HEK293 (cell line): ENCODE measurements at regions not wholly inside any gene's neighbourhood (a gene's known extent, or its start where the extent isn't known, plus 50 kb on each side); places are given as distances from the start of the nearest gene placed in this dataset.
"Not testable (repeated sequence)": the region's sequence is repeated elsewhere in the genome, so short reads cannot be mapped to it uniquely, and the experiment has no call there.

Experiments
- ATF2 ChIP-seq: fragments of 450-650 bp; formaldehyde crosslinking; IDR thresholded peaks from 2 replicates; pipeline ENCODE4 v1.5.1; 2016; ENCODE audit warnings: missing biosample characterization, missing genetic modification characterization, low read depth
- BCL11A ChIP-seq: fragments of 450-650 bp; formaldehyde crosslinking; IDR thresholded peaks from 2 replicates; pipeline ENCODE4 v1.5.1; 2016; ENCODE audit warnings: low read depth, missing biosample characterization, missing genetic modification characterization
- ZBTB20 ChIP-seq: fragments of 450-650 bp; formaldehyde crosslinking; IDR thresholded peaks from 2 replicates; pipeline ENCODE4 v1.5.1; 2016; ENCODE audit warnings: missing biosample characterization, missing genetic modification characterization
- ZFHX2 ChIP-seq: fragments of 450-650 bp; formaldehyde crosslinking; conservative IDR thresholded peaks from 2 replicates; pipeline ENCODE4 v1.5.1; 2016; ENCODE audit warnings: missing biosample characterization, missing genetic modification characterization
- ZNF138 ChIP-seq: fragments of 450-650 bp; formaldehyde crosslinking; IDR thresholded peaks from 2 replicates; pipeline ENCODE4 v1.5.1; 2016; ENCODE audit warnings: missing biosample characterization, missing genetic modification characterization, borderline replicate concordance
- ZNF37A ChIP-seq: fragments of 450-650 bp; IDR thresholded peaks from 2 replicates; pipeline ENCODE4 v1.5.1; 2018; ENCODE audit warnings: missing biosample characterization, missing genetic modification characterization
- ZNF549 ChIP-seq: fragments of 450-650 bp; IDR thresholded peaks from 2 replicates; pipeline ENCODE4 v1.5.1; 2018; ENCODE audit warnings: missing biosample characterization, missing genetic modification characterization, mild to moderate bottlenecking, inconsistent platforms, moderate library complexity
- ZNF621 ChIP-seq: fragments of 450-650 bp; formaldehyde crosslinking; IDR thresholded peaks from 2 replicates; pipeline ENCODE4 v1.5.1; 2017; ENCODE audit warnings: missing biosample characterization, missing genetic modification characterization
- ZNF670 ChIP-seq: fragments of 450-650 bp; formaldehyde crosslinking; IDR thresholded peaks from 2 replicates; pipeline ENCODE4 v1.5.1; 2016; ENCODE audit warnings: missing biosample characterization, missing genetic modification characterization, low read depth
- ZNF707 ChIP-seq: fragments of 450-650 bp; formaldehyde crosslinking; IDR thresholded peaks from 2 replicates; pipeline ENCODE4 v1.5.1; 2016; ENCODE audit warnings: missing biosample characterization, missing genetic modification characterization
- TF ChIP-seq, protein P1 (sequence below): fragments of 450-650 bp; formaldehyde crosslinking; IDR thresholded peaks from 2 replicates; pipeline ENCODE4 v1.5.1; 2016; ENCODE audit warnings: missing biosample characterization, missing genetic modification characterization
- TF ChIP-seq, protein P2 (sequence below): fragments of 450-650 bp; formaldehyde crosslinking; IDR thresholded peaks from 2 replicates; pipeline ENCODE4 v1.5.1; 2017; ENCODE audit warnings: missing biosample characterization, missing genetic modification characterization
- TF ChIP-seq, protein P3 (sequence below): fragments of 450-650 bp; formaldehyde crosslinking; IDR thresholded peaks from 2 replicates; pipeline ENCODE4 v1.5.1; 2016; ENCODE audit warnings: missing biosample characterization, missing genetic modification characterization, borderline replicate concordance

DNA sequence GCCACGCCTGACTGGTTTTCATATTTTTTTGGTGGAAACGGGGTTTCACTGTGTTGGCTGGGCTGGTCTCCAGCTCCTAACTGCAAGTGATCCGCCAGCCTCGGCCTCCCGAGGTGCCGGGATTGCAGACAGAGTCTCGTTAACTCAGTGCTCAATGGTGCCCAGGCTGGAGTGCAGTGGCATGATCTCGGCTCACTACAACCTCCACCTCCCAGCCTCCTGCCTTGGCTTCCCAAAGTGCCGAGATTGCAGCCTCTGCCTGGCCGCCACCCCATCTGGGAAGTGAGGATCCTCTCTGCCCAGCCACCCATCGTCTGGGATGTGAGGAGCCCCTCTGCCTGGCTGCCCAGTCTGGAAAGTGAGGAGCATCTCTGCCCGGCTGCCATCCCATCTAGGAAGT is 92.7 kb downstream of the ZNF675 start:
- not testable (repeated sequence) for TF ChIP-seq ZNF549; BCL11A (tag by site-specific recombination); ZNF670 (tag by site-specific recombination); ZNF621; ZBTB20 (tag by site-specific recombination); ZFHX2 (tag by site-specific recombination); ZNF707 (tag by site-specific recombination); ZNF37A; ATF2 (tag by site-specific recombination); ZNF138 (tag by site-specific recombination)
- TF ChIP-seq, protein P1, sequence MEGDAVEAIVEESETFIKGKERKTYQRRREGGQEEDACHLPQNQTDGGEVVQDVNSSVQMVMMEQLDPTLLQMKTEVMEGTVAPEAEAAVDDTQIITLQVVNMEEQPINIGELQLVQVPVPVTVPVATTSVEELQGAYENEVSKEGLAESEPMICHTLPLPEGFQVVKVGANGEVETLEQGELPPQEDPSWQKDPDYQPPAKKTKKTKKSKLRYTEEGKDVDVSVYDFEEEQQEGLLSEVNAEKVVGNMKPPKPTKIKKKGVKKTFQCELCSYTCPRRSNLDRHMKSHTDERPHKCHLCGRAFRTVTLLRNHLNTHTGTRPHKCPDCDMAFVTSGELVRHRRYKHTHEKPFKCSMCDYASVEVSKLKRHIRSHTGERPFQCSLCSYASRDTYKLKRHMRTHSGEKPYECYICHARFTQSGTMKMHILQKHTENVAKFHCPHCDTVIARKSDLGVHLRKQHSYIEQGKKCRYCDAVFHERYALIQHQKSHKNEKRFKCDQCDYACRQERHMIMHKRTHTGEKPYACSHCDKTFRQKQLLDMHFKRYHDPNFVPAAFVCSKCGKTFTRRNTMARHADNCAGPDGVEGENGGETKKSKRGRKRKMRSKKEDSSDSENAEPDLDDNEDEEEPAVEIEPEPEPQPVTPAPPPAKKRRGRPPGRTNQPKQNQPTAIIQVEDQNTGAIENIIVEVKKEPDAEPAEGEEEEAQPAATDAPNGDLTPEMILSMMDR (tag by site-specific recombination): not testable (repeated sequence)
- TF ChIP-seq, protein P2, sequence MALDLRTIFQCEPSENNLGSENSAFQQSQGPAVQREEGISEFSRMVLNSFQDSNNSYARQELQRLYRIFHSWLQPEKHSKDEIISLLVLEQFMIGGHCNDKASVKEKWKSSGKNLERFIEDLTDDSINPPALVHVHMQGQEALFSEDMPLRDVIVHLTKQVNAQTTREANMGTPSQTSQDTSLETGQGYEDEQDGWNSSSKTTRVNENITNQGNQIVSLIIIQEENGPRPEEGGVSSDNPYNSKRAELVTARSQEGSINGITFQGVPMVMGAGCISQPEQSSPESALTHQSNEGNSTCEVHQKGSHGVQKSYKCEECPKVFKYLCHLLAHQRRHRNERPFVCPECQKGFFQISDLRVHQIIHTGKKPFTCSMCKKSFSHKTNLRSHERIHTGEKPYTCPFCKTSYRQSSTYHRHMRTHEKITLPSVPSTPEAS: not testable (repeated sequence)
- TF ChIP-seq, protein P3, sequence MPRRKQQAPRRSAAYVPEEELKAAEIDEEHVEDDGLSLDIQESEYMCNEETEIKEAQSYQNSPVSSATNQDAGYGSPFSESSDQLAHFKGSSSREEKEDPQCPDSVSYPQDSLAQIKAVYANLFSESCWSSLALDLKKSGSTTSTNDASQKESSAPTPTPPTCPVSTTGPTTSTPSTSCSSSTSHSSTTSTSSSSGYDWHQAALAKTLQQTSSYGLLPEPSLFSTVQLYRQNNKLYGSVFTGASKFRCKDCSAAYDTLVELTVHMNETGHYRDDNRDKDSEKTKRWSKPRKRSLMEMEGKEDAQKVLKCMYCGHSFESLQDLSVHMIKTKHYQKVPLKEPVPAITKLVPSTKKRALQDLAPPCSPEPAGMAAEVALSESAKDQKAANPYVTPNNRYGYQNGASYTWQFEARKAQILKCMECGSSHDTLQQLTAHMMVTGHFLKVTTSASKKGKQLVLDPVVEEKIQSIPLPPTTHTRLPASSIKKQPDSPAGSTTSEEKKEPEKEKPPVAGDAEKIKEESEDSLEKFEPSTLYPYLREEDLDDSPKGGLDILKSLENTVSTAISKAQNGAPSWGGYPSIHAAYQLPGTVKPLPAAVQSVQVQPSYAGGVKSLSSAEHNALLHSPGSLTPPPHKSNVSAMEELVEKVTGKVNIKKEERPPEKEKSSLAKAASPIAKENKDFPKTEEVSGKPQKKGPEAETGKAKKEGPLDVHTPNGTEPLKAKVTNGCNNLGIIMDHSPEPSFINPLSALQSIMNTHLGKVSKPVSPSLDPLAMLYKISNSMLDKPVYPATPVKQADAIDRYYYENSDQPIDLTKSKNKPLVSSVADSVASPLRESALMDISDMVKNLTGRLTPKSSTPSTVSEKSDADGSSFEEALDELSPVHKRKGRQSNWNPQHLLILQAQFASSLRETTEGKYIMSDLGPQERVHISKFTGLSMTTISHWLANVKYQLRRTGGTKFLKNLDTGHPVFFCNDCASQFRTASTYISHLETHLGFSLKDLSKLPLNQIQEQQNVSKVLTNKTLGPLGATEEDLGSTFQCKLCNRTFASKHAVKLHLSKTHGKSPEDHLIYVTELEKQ (tag by site-specific recombination): not testable (repeated sequence)
